HEK293 (cell line): ENCODE measurements at regions not wholly inside any gene's neighbourhood (a gene's known extent, or its start where the extent isn't known, plus 50 kb on each side); places are given as distances from the start of the nearest gene placed in this dataset.

Experiments
- CTCF ChIA-PET: fragments of 350-600 bp; formaldehyde crosslinking; extraction: SDS; loops from one replicate; lab custom pipeline; 2021; ENCODE audit warnings: antibody characterized with exemption; lab: Yijun Ruan, JAX
- POLR2A ChIA-PET: fragments of 300-600 bp; formaldehyde crosslinking; extraction: SDS; loops from one replicate; lab custom pipeline; 2020; ENCODE audit warnings: antibody characterized with exemption, inconsistent platforms; lab: Yijun Ruan, JAX
- H3K27ac ChIP-seq: fragments of 200-500 bp; sonication (Bioruptor generic); 2 replicates; pipeline ENCODE4 v1.5.1; 2014; ENCODE audit warnings: low read depth, low read length, control low read depth, inconsistent platforms; ENCODE audit errors: extremely low read depth
- H3K36me3 ChIP-seq, 2 experiments: fragments of 200-500 bp in 1 of 2; sonication (Bioruptor generic) in 1 of 2; 1 replicate in 1 of 2; 2 replicates in 1 of 2; pipeline ENCODE4 v1.5.1; 2014 to 2017; ENCODE audit warnings: inconsistent platforms in 2 of 2, low read length in 2 of 2; ENCODE audit not compliant: control insufficient read depth in 2 of 2, insufficient read depth in 1 of 2
- H3K4me1 ChIP-seq: fragments of 200-500 bp; sonication (Bioruptor generic); 2 replicates; pipeline ENCODE4 v1.5.1; 2014; ENCODE audit warnings: mild to moderate bottlenecking, low read length, inconsistent platforms; ENCODE audit not compliant: control insufficient read depth, insufficient read depth
- H3K4me3 ChIP-seq: 2 replicates; pipeline ENCODE4 v1.5.1; 2011; ENCODE audit warnings: low read depth, mild to moderate bottlenecking, control low read depth, low read length, moderate library complexity
- H3K9me3 ChIP-seq: fragments of 200-500 bp; sonication (Bioruptor generic); 2 replicates; pipeline ENCODE4 v1.5.1; 2014; ENCODE audit warnings: low read depth, low read length, inconsistent platforms; ENCODE audit not compliant: control insufficient read depth, insufficient read depth
- EGR2 ChIP-seq: fragments of 450-650 bp; formaldehyde crosslinking; IDR thresholded peaks from 2 replicates; pipeline ENCODE4 v1.5.1; 2016; ENCODE audit warnings: low read depth, missing biosample characterization, missing genetic modification characterization
- KLF16 ChIP-seq: fragments of 450-650 bp; formaldehyde crosslinking; IDR thresholded peaks from 2 replicates; pipeline ENCODE4 v1.5.1; 2017; ENCODE audit warnings: missing biosample characterization, missing genetic modification characterization
- KLF8 ChIP-seq: fragments of 450-650 bp; formaldehyde crosslinking; IDR thresholded peaks from 2 replicates; pipeline ENCODE4 v1.5.1; 2016; ENCODE audit warnings: missing biosample characterization, missing genetic modification characterization
- REST ChIP-seq: fragments of 450-650 bp; formaldehyde crosslinking; IDR thresholded peaks from 2 replicates; pipeline ENCODE4 v1.5.1; 2016; ENCODE audit warnings: missing biosample characterization, missing genetic modification characterization
- YY2 ChIP-seq: fragments of 450-650 bp; formaldehyde crosslinking; IDR thresholded peaks from 2 replicates; pipeline ENCODE4 v1.5.1; 2016; ENCODE audit warnings: missing biosample characterization, missing genetic modification characterization
- ZFHX2 ChIP-seq: fragments of 450-650 bp; formaldehyde crosslinking; conservative IDR thresholded peaks from 2 replicates; pipeline ENCODE4 v1.5.1; 2016; ENCODE audit warnings: missing biosample characterization, missing genetic modification characterization
- ZNF140 ChIP-seq: fragments of 450-650 bp; formaldehyde crosslinking; IDR thresholded peaks from 2 replicates; pipeline ENCODE4 v1.5.1; 2016; ENCODE audit warnings: missing biosample characterization, missing genetic modification characterization
- ZNF394 ChIP-seq: fragments of 450-650 bp; formaldehyde crosslinking; IDR thresholded peaks from 2 replicates; pipeline ENCODE4 v1.5.1; 2016; ENCODE audit warnings: missing biosample characterization, missing genetic modification characterization, mild to moderate bottlenecking, moderate library complexity, borderline replicate concordance
- ZNF501 ChIP-seq: fragments of 450-650 bp; formaldehyde crosslinking; IDR thresholded peaks from 2 replicates; pipeline ENCODE4 v1.5.1; 2016; ENCODE audit warnings: missing biosample characterization, missing genetic modification characterization
- ZNF677 ChIP-seq: fragments of 450-650 bp; IDR thresholded peaks from 2 replicates; pipeline ENCODE4 v1.5.0; 2018; ENCODE audit warnings: missing biosample characterization, mild to moderate bottlenecking, missing genetic modification characterization, moderate library complexity
- ZNF843 ChIP-seq: fragments of 450-650 bp; formaldehyde crosslinking; IDR thresholded peaks from 2 replicates; pipeline ENCODE4 v1.5.1; 2016; ENCODE audit warnings: missing biosample characterization, missing genetic modification characterization
- TF ChIP-seq, protein P1 (sequence below): fragments of 450-650 bp; formaldehyde crosslinking; IDR thresholded peaks from 2 replicates; pipeline ENCODE4 v1.5.1; 2016; ENCODE audit warnings: missing biosample characterization, missing genetic modification characterization
- TF ChIP-seq, protein P2 (sequence below): fragments of 450-650 bp; formaldehyde crosslinking; IDR thresholded peaks from 2 replicates; pipeline ENCODE4 v1.5.1; 2016; ENCODE audit warnings: missing biosample characterization, missing genetic modification characterization
- TF ChIP-seq, protein P3 (sequence below): fragments of 450-650 bp; formaldehyde crosslinking; optimal IDR thresholded peaks from 2 replicates; pipeline ENCODE3; 2016; ENCODE audit warnings: missing biosample characterization, mild to moderate bottlenecking, missing genetic modification characterization
- TF ChIP-seq, protein P4 (sequence below): fragments of 450-650 bp; formaldehyde crosslinking; IDR thresholded peaks from 2 replicates; pipeline ENCODE4 v1.5.1; 2016; ENCODE audit warnings: missing biosample characterization, missing genetic modification characterization

- CTCF ChIA-PET = interaction anchor here (0.6 to 1.3 kb wide), 3 partner anchors 10 to 185 kb away, joined by 5 to 6 read pairs (median 5); no protein-coding TSS in a partner anchor
Measured at GRCh38 chr13:80022146-80022545, 318.8 kb downstream of the SPRY2 start.

GRCh38 chr13:80012251-80012650, 328.7 kb downstream of the SPRY2 start:
- no peak overlapping the region for H3K27ac ChIP-seq
- H3K9me3 ChIP-seq = no peaks in the 10 kb centered on the region
- CTCF ChIA-PET = interaction anchor here (0.5 to 1.3 kb wide), 2 partner anchors 10 to 423 kb away, joined by 3 to 5 read pairs; no protein-coding TSS in a partner anchor
- no peaks in the 10 kb centered on the region for H3K36me3 ChIP-seq
- no peaks in the 10 kb centered on the region for H3K4me1 ChIP-seq
- H3K4me3 ChIP-seq = no peak overlapping the region
- TF ChIP-seq ZFHX2 (tag by site-specific recombination) (peak; percentile 30; the same call in 1 of the 2 replicates), EGR2 (tag by site-specific recombination) (0 out of 2 replicates have a peak, but pooled peaks have one; percentile 23)
- TF ChIP-seq, protein P1, sequence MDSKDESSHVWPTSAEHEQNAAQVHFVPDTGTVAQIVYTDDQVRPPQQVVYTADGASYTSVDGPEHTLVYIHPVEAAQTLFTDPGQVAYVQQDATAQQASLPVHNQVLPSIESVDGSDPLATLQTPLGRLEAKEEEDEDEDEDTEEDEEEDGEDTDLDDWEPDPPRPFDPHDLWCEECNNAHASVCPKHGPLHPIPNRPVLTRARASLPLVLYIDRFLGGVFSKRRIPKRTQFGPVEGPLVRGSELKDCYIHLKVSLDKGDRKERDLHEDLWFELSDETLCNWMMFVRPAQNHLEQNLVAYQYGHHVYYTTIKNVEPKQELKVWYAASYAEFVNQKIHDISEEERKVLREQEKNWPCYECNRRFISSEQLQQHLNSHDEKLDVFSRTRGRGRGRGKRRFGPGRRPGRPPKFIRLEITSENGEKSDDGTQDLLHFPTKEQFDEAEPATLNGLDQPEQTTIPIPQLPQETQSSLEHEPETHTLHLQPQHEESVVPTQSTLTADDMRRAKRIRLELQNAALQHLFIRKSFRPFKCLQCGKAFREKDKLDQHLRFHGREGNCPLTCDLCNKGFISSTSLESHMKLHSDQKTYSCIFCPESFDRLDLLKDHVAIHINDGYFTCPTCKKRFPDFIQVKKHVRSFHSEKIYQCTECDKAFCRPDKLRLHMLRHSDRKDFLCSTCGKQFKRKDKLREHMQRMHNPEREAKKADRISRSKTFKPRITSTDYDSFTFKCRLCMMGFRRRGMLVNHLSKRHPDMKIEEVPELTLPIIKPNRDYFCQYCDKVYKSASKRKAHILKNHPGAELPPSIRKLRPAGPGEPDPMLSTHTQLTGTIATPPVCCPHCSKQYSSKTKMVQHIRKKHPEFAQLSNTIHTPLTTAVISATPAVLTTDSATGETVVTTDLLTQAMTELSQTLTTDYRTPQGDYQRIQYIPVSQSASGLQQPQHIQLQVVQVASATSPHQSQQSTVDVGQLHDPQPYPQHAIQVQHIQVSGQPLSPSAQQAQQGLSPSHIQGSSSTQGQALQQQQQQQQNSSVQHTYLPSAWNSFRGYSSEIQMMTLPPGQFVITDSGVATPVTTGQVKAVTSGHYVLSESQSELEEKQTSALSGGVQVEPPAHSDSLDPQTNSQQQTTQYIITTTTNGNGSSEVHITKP = no peak
- POLR2A ChIA-PET = no interaction called here

More at GRCh38 chr13:80022146-80022545, 318.8 kb downstream of the SPRY2 start:
- Histone ChIP-seq H3K4me1 (no peaks in the 10 kb centered on the region), H3K36me3 (no peaks in the 10 kb centered on the region), H3K9me3 (no peaks in the 10 kb centered on the region), H3K27ac (no peak overlapping the region), H3K4me3 (no peak overlapping the region)
- POLR2A ChIA-PET = no interaction called here
- TF ChIP-seq ZNF501 (tag by site-specific recombination) (no peak), ZNF140 (no peak), REST (tag by site-specific recombination) (peak; percentile 31; the same call in 1 of the 2 replicates)
- TF ChIP-seq, all 188 proteins: peak for 1

- Histone ChIP-seq H3K9me3 (no peaks in the 10 kb centered on the region), H3K27ac (no peak overlapping the region), H3K4me3 (no peak overlapping the region), H3K4me1 (no peaks in the 10 kb centered on the region), H3K36me3 (no peaks in the 10 kb centered on the region)
- CTCF ChIA-PET = interaction anchor here (0.5 to 1.3 kb wide), 2 partner anchors 10 to 424 kb away, joined by 3 to 5 read pairs; no protein-coding TSS in a partner anchor
- TF ChIP-seq YY2 (tag by site-specific recombination) (no peak), ZNF394 (tag by site-specific recombination) (no peak), ZNF677 (tag by site-specific recombination) (no peak), KLF16 (tag by site-specific recombination) (no peak), KLF8 (tag by site-specific recombination) (no peak), ZNF843 (tag by site-specific recombination) (no peak)
- TF ChIP-seq, protein P2, sequence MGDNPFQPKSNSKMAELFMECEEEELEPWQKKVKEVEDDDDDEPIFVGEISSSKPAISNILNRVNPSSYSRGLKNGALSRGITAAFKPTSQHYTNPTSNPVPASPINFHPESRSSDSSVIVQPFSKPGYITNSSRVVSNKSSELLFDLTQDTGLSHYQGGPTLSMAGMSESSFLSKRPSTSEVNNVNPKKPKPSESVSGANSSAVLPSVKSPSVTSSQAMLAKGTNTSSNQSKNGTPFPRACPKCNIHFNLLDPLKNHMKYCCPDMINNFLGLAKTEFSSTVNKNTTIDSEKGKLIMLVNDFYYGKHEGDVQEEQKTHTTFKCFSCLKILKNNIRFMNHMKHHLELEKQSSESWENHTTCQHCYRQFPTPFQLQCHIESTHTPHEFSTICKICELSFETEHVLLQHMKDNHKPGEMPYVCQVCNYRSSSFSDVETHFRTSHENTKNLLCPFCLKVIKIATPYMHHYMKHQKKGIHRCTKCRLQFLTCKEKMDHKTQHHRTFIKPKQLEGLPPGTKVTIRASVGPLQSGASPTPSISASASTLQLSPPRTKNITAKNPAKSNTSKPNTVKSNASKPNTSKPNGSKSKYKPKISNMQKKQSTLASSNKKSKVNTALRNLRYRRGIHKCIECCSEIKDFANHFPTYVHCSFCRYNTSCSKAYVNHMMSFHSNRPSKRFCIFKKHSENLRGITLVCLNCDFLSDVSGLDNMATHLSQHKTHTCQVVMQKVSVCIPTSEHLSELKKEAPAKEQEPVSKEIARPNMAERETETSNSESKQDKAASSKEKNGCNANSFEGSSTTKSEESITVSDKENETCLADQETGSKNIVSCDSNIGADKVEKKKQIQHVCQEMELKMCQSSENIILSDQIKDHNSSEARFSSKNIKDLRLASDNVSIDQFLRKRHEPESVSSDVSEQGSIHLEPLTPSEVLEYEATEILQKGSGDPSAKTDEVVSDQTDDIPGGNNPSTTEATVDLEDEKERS (tag by site-specific recombination) = no peak
- TF ChIP-seq, protein P3, sequence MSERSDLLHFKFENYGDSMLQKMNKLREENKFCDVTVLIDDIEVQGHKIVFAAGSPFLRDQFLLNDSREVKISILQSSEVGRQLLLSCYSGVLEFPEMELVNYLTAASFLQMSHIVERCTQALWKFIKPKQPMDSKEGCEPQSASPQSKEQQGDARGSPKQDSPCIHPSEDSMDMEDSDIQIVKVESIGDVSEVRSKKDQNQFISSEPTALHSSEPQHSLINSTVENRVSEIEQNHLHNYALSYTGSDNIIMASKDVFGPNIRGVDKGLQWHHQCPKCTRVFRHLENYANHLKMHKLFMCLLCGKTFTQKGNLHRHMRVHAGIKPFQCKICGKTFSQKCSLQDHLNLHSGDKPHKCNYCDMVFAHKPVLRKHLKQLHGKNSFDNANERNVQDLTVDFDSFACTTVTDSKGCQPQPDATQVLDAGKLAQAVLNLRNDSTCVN (tag by site-specific recombination) = no peak
- TF ChIP-seq, protein P4, sequence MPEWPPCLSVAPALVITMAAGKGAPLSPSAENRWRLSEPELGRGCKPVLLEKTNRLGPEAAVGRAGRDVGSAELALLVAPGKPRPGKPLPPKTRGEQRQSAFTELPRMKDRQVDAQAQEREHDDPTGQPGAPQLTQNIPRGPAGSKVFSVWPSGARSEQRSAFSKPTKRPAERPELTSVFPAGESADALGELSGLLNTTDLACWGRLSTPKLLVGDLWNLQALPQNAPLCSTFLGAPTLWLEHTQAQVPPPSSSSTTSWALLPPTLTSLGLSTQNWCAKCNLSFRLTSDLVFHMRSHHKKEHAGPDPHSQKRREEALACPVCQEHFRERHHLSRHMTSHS (tag by site-specific recombination) = no peak
- POLR2A ChIA-PET = no interaction called here
Measured at GRCh38 chr13:80011448-80012212, 329.3 kb downstream of the SPRY2 start.
